ENCODE measurements at regions not wholly inside any gene's neighbourhood (a gene's known extent, or its start where the extent isn't known, plus 50 kb on each side); places are given as distances from the start of the nearest gene placed in this dataset.

DNA sequence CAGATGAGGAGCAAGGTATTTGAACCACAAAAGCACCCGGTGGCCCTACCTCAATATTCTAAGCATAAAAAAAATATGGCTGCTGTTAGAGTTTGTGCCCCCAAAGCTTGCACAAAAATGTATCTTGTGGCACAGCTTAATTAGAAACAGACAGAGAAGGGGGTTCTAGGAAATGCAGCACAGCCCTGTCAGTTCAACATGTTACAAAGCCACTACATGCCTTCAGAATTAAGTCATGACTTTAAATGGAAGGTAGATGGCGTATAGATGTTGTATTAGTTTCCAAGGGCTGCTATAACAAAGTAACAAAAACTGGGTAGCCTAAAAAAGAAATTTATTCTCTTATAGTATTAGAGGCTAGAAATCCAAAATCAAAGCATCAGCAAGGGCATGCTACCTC, 703.8 kb downstream of the DIAPH3 start:
- Histone ChIP-seq H3K9me2 (replicated peaks; ENCODE audit: low read depth, low read length) (no peaks in the 10 kb centered on the region), H3F3A (ENCODE audit: low read depth) (0 out of 2 replicates have a peak, but pooled peaks cover 4% of the 10 kb centered on the region), H3K9me3 (ENCODE audit: insufficient read depth, low read depth, low read length) (no peaks in the 10 kb centered on the region), H3K27me3 (ENCODE audit: insufficient read depth, low read length, poor library complexity, severe bottlenecking) (no peaks in the 10 kb centered on the region), H3K36me3 (ENCODE audit: insufficient read depth, low read length) (no peaks in the 10 kb centered on the region), H2AFZ (ENCODE audit: low read length) (no peak overlapping the region), H3K79me2 (ENCODE audit: insufficient read depth, low read length) (no peaks in the 10 kb centered on the region), H3K9ac (ENCODE audit: low read depth, low read length, poor library complexity, severe bottlenecking) (no peak overlapping the region), H4K20me1 (ENCODE audit: insufficient read depth, low read length, poor library complexity, severe bottlenecking) (no peaks in the 10 kb centered on the region), H3K4me1 (ENCODE audit: insufficient read depth, low read length, poor library complexity, severe bottlenecking) (peaks cover 60% of the 10 kb centered on the region), H3K4me2 (ENCODE audit: low read depth, low read length, poor library complexity, severe bottlenecking) (peak overlapping the region; percentile 61), H3K4me3 (ENCODE audit: low read length, poor library complexity, severe bottlenecking) (no peak overlapping the region)
- TF ChIP-seq EZH2phosphoT487 (IDR thresholded peaks at IDR 0.05; ENCODE audit: borderline replicate concordance) = no peak
- TF ChIP-seq, protein P1, sequence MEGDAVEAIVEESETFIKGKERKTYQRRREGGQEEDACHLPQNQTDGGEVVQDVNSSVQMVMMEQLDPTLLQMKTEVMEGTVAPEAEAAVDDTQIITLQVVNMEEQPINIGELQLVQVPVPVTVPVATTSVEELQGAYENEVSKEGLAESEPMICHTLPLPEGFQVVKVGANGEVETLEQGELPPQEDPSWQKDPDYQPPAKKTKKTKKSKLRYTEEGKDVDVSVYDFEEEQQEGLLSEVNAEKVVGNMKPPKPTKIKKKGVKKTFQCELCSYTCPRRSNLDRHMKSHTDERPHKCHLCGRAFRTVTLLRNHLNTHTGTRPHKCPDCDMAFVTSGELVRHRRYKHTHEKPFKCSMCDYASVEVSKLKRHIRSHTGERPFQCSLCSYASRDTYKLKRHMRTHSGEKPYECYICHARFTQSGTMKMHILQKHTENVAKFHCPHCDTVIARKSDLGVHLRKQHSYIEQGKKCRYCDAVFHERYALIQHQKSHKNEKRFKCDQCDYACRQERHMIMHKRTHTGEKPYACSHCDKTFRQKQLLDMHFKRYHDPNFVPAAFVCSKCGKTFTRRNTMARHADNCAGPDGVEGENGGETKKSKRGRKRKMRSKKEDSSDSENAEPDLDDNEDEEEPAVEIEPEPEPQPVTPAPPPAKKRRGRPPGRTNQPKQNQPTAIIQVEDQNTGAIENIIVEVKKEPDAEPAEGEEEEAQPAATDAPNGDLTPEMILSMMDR (conservative IDR thresholded peaks at IDR 0.05; ENCODE audit: low read length) = peak; percentile 46

DNA sequence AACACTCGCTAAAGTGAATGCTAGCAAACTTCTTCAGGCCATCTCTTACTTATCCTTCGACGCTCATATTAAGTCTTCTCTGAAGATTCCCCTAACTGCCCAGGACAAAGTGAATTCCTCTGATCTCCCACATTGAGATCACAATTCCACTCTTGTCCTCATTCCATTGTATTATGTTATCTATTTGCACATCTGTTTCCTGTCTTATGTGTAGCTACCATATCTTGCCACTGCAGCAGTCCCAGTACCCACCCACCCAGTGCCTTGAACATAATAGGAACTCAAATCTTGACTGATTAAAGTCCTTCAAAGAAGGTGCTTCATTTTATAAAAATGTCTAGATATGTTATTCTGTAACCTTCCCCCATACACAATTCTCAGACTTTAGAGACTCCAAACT, 702.3 kb downstream of the DIAPH3 start:
- TF ChIP-seq EZH2phosphoT487 (IDR thresholded peaks at IDR 0.05; ENCODE audit: borderline replicate concordance) = no peak
- TF ChIP-seq, protein P1 (conservative IDR thresholded peaks at IDR 0.05; ENCODE audit: low read length) = no peak
- Histone ChIP-seq H3K79me2 (ENCODE audit: insufficient read depth, low read length) (no peaks in the 10 kb centered on the region), H3K4me2 (ENCODE audit: low read depth, low read length, poor library complexity, severe bottlenecking) (no peak overlapping the region), H3K4me1 (ENCODE audit: insufficient read depth, low read length, poor library complexity, severe bottlenecking) (peaks cover 69% of the 10 kb centered on the region), H3K27me3 (ENCODE audit: insufficient read depth, low read length, poor library complexity, severe bottlenecking) (no peaks in the 10 kb centered on the region), H3K36me3 (ENCODE audit: insufficient read depth, low read length) (no peaks in the 10 kb centered on the region), H3K4me3 (ENCODE audit: low read length, poor library complexity, severe bottlenecking) (no peak overlapping the region), H3K9me2 (replicated peaks; ENCODE audit: low read depth, low read length) (no peaks in the 10 kb centered on the region), H3K9ac (ENCODE audit: low read depth, low read length, poor library complexity, severe bottlenecking) (no peak overlapping the region), H2AFZ (ENCODE audit: low read length) (no peak overlapping the region), H4K20me1 (ENCODE audit: insufficient read depth, low read length, poor library complexity, severe bottlenecking) (no peaks in the 10 kb centered on the region), H3K9me3 (ENCODE audit: insufficient read depth, low read depth, low read length) (no peaks in the 10 kb centered on the region), H3F3A (ENCODE audit: low read depth) (0 out of 2 replicates have a peak, but pooled peaks cover 4% of the 10 kb centered on the region)

DNA sequence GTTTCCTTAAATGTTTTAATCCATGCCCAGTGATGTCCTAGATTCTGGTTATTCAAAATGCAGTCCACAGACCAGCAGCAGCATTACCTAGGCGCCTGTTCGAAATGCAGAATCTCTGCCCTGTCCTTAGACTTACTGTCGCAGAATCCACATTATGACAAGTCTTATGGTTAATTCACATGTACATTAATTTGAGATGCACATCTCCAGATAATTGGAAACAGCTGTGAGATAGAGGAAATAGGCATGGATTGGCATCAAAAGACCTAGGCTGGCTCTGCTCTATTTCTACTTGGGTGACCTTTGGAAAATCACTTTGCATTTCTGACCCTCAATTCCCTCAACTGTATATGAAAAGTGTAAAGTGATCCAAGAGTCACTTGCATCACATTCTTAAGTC, 700.7 kb downstream of the DIAPH3 start:
- H3K4me3 ChIP-seq (ENCODE audit: low read length, poor library complexity, severe bottlenecking) = no peak overlapping the region
- peaks cover 69% of the 10 kb centered on the region for H3K4me1 ChIP-seq (ENCODE audit: insufficient read depth, low read length, poor library complexity, severe bottlenecking)
- H3K27me3 ChIP-seq (ENCODE audit: insufficient read depth, low read length, poor library complexity, severe bottlenecking) = no peaks in the 10 kb centered on the region
- H4K20me1 ChIP-seq (ENCODE audit: insufficient read depth, low read length, poor library complexity, severe bottlenecking) = no peaks in the 10 kb centered on the region
- TF ChIP-seq, protein P1 (conservative IDR thresholded peaks at IDR 0.05; ENCODE audit: low read length) = no peak
- TF ChIP-seq EZH2phosphoT487 (IDR thresholded peaks at IDR 0.05; ENCODE audit: borderline replicate concordance) = no peak
- no peaks in the 10 kb centered on the region for H3K79me2 ChIP-seq (ENCODE audit: insufficient read depth, low read length)
- H3K9me3 ChIP-seq (ENCODE audit: insufficient read depth, low read depth, low read length) = no peaks in the 10 kb centered on the region
- no peaks in the 10 kb centered on the region for H3K36me3 ChIP-seq (ENCODE audit: insufficient read depth, low read length)
- no peak overlapping the region for H3K4me2 ChIP-seq (ENCODE audit: low read depth, low read length, poor library complexity, severe bottlenecking)
- no peaks in the 10 kb centered on the region for H3K9me2 ChIP-seq (replicated peaks; ENCODE audit: low read depth, low read length)
- H3F3A ChIP-seq (ENCODE audit: low read depth) = 0 out of 2 replicates have a peak, but pooled peaks cover 4% of the 10 kb centered on the region
- H2AFZ ChIP-seq (ENCODE audit: low read length) = no peak overlapping the region
- H3K9ac ChIP-seq (ENCODE audit: low read depth, low read length, poor library complexity, severe bottlenecking) = no peak overlapping the region
